ENCODE measurements at regions not wholly inside any gene's neighbourhood (a gene's known extent, or its start where the extent isn't known, plus 50 kb on each side); places are given as distances from the start of the nearest gene placed in this dataset.
"Not testable (repeated sequence)": the region's sequence is repeated elsewhere in the genome, so short reads cannot be mapped to it uniquely, and the experiment has no call there.

- no peak for DNase-seq
These were observed 945.2 kb upstream of the C9orf72 start for GRCh38 chr9:28518439-28518838.

GRCh38 chr9:28524309-28524708 is 951.0 kb upstream of the C9orf72 start:
- DNase-seq: not testable (repeated sequence)

- no peak for DNase-seq
These were observed 954.8 kb upstream of the C9orf72 start for GRCh38 chr9:28528049-28528448.

- no peak for DNase-seq
These were observed 964.9 kb upstream of the C9orf72 start for GRCh38 chr9:28538132-28538531.

GRCh38 chr9:28539434-28540070 is 966.3 kb upstream of the C9orf72 start:
- DNase-seq: no peak

- DNase-seq: no peak
These were observed 969.6 kb upstream of the C9orf72 start for GRCh38 chr9:28542928-28543327.

- DNase-seq: no peak
These were observed 974.2 kb upstream of the C9orf72 start for GRCh38 chr9:28547527-28547926.

- DNase-seq: no peak
These were observed 990.1 kb upstream of the C9orf72 start for GRCh38 chr9:28563291-28563934.

GRCh38 chr9:28583832-28584231 is 1010.6 kb upstream of the C9orf72 start:
- no peak for DNase-seq

- no peak for DNase-seq
These were observed 1011.3 kb upstream of the C9orf72 start for GRCh38 chr9:28584542-28584941.

- no peak for DNase-seq
These were observed 1013.8 kb upstream of the C9orf72 start for GRCh38 chr9:28587052-28587451.

GRCh38 chr9:28598408-28598807 is 1025.1 kb upstream of the C9orf72 start:
- no peak for DNase-seq

- no peak for DNase-seq
These were observed 1026.9 kb upstream of the C9orf72 start for GRCh38 chr9:28600226-28600625.

GRCh38 chr9:28607843-28608242 is 1034.6 kb upstream of the C9orf72 start:
- DNase-seq: no peak

GRCh38 chr9:28610339-28610738 is 1037.1 kb upstream of the C9orf72 start:
- no peak for DNase-seq

GRCh38 chr9:28616310-28616709 is 1043.0 kb upstream of the C9orf72 start:
- DNase-seq: no peak

- no peak for DNase-seq
These were observed 1046.7 kb upstream of the C9orf72 start for GRCh38 chr9:28620011-28620410.

GRCh38 chr9:28620661-28621060 is 1047.4 kb upstream of the C9orf72 start:
- DNase-seq: no peak

GRCh38 chr9:28624771-28625170 is 1051.5 kb upstream of the C9orf72 start:
- DNase-seq: no peak

- DNase-seq: no peak
These were observed 1054.8 kb upstream of the C9orf72 start for GRCh38 chr9:28628031-28628430.

GRCh38 chr9:28648723-28649122 is 1075.4 kb upstream of the C9orf72 start:
- no peak for DNase-seq

- no peak for DNase-seq
These were observed 1077.0 kb upstream of the C9orf72 start for GRCh38 chr9:28650327-28650726.

GRCh38 chr9:28651050-28651722 is 1077.9 kb upstream of the C9orf72 start:
- no peak for DNase-seq

- no peak for DNase-seq
These were observed 1079.9 kb upstream of the C9orf72 start for GRCh38 chr9:28653216-28653615.

Data from DMS79 (cell line).